HG03565 (cell line): ENCODE measurements at regions not wholly inside any gene's neighbourhood (a gene's known extent, or its start where the extent isn't known, plus 50 kb on each side); places are given as distances from the start of the nearest gene placed in this dataset.
A peak's percentile ranks its signal among the peaks of the same experiment; 100 is the strongest.
"Not testable (repeated sequence)": the region's sequence is repeated elsewhere in the genome, so short reads cannot be mapped to it uniquely, and the experiment has no call there.

ENCODE experiments used
- ATAC-seq: cut with Tn5 transposase; IDR thresholded peaks from one replicate; pipeline ENCODE4 v1.9.1; 2021; ENCODE audit warnings: mild to moderate bottlenecking, moderate library complexity; ENCODE audit not compliant: unreplicated experiment

GRCh38 chr5:101664071-101664791, 631.9 kb downstream of the SLCO4C1 start:
- no peak for ATAC-seq

GRCh38 chr5:101663543-101663942, 632.5 kb downstream of the SLCO4C1 start:
- no peak for ATAC-seq

GRCh38 chr5:101662263-101662662, 633.8 kb downstream of the SLCO4C1 start:
- no peak for ATAC-seq

- no peak for ATAC-seq
These were observed 637.7 kb downstream of the SLCO4C1 start for GRCh38 chr5:101658433-101658832.

GRCh38 chr5:101653996-101654395, 642.1 kb downstream of the SLCO4C1 start:
- ATAC-seq, result no peak

- no peak for ATAC-seq
These were observed 648.2 kb downstream of the SLCO4C1 start for GRCh38 chr5:101647861-101648260.

GRCh38 chr5:101643794-101644193, 652.3 kb downstream of the SLCO4C1 start:
- no peak for ATAC-seq

GRCh38 chr5:101637599-101637998, 658.5 kb downstream of the SLCO4C1 start:
- no peak for ATAC-seq

- not testable (repeated sequence) for ATAC-seq
These were observed 668.3 kb downstream of the SLCO4C1 start for GRCh38 chr5:101627770-101628169.

- ATAC-seq, result no peak
These were observed 669.5 kb downstream of the SLCO4C1 start for GRCh38 chr5:101626572-101626971.

- no peak for ATAC-seq
These were observed 685.0 kb downstream of the SLCO4C1 start for GRCh38 chr5:101611039-101611438.

GRCh38 chr5:101608322-101608721, 687.8 kb downstream of the SLCO4C1 start:
- ATAC-seq, result no peak

- peak; percentile 71 for ATAC-seq
These were observed 690.4 kb downstream of the SLCO4C1 start for GRCh38 chr5:101605700-101606099.

- no peak for ATAC-seq
These were observed 695.5 kb downstream of the SLCO4C1 start for GRCh38 chr5:101600614-101601013.

GRCh38 chr5:101590384-101590783, 687.3 kb upstream of the ST8SIA4 start:
- ATAC-seq, result no peak

- ATAC-seq, result no peak
These were observed 682.3 kb upstream of the ST8SIA4 start for GRCh38 chr5:101585366-101585765.

GRCh38 chr5:101580591-101580990, 677.5 kb upstream of the ST8SIA4 start:
- ATAC-seq, result no peak

GRCh38 chr5:101574017-101574416, 670.9 kb upstream of the ST8SIA4 start:
- no peak for ATAC-seq

GRCh38 chr5:101561018-101561417, 657.9 kb upstream of the ST8SIA4 start:
- ATAC-seq, result no peak

GRCh38 chr5:101543780-101544179, 640.7 kb upstream of the ST8SIA4 start:
- no peak for ATAC-seq

GRCh38 chr5:101539315-101539714, 636.2 kb upstream of the ST8SIA4 start:
- ATAC-seq, result no peak

GRCh38 chr5:101535626-101536025, 632.5 kb upstream of the ST8SIA4 start:
- no peak for ATAC-seq

GRCh38 chr5:101534491-101535110, 631.5 kb upstream of the ST8SIA4 start:
- ATAC-seq, result no peak
